Trophoblast cell (in vitro differentiated cells and primary cell): ENCODE measurements at regions not wholly inside any gene's neighbourhood (a gene's known extent, or its start where the extent isn't known, plus 50 kb on each side); places are given as distances from the start of the nearest gene placed in this dataset.

Experiments
- DNase-seq, 2 donors: peaks; one replicate each; pipeline ENCODE4 v3.0.0-alpha.2; 2016
- H2AFZ ChIP-seq: 2 replicates; pipeline ENCODE4 v1.6.1; 2013; ENCODE audit warnings: low read length, moderate library complexity, mild to moderate bottlenecking; ENCODE audit not compliant: insufficient read depth, poor library complexity
- H2AK5ac ChIP-seq: 2 replicates; pipeline ENCODE4 v1.6.1; 2013; ENCODE audit warnings: mild to moderate bottlenecking, low read length
- H2BK120ac ChIP-seq: 2 replicates; pipeline ENCODE4 v1.6.1; 2013; ENCODE audit warnings: low read length, mild to moderate bottlenecking, moderate library complexity; ENCODE audit not compliant: insufficient read depth, poor library complexity
- H2BK12ac ChIP-seq: 2 replicates; pipeline ENCODE4 v1.6.1; 2013; ENCODE audit warnings: mild to moderate bottlenecking, low read length, moderate library complexity
- H2BK5ac ChIP-seq: 2 replicates; pipeline ENCODE4 v1.6.1; 2013; ENCODE audit warnings: low read length, low read depth, moderate library complexity, mild to moderate bottlenecking; ENCODE audit not compliant: poor library complexity
- H3K14ac ChIP-seq: 2 replicates; pipeline ENCODE4 v1.6.1; 2013; ENCODE audit warnings: mild to moderate bottlenecking, low read length
- H3K18ac ChIP-seq: 2 replicates; pipeline ENCODE4 v1.6.1; 2013; ENCODE audit warnings: mild to moderate bottlenecking, low read length
- H3K23ac ChIP-seq: 2 replicates; pipeline ENCODE4 v1.6.1; 2013; ENCODE audit warnings: low read length
- H3K27ac ChIP-seq: 2 replicates; pipeline ENCODE4 v1.5.1; 2013; ENCODE audit warnings: low read depth, mild to moderate bottlenecking, inconsistent platforms, low read length, moderate library complexity
- H3K27me3 ChIP-seq: 2 replicates; pipeline ENCODE4 v1.6.1; 2013; ENCODE audit warnings: inconsistent platforms, mild to moderate bottlenecking, low read length, moderate library complexity; ENCODE audit not compliant: insufficient read depth
- H3K36me3 ChIP-seq, 2 experiments: 1 replicate in 1 of 2; 2 replicates in 1 of 2; pipeline ENCODE4 v1.6.1; 2013; ENCODE audit warnings: low read length in 2 of 2, mild to moderate bottlenecking in 2 of 2, moderate library complexity in 1 of 2; ENCODE audit not compliant: insufficient read depth in 2 of 2, control insufficient read depth in 1 of 2
- H3K4ac ChIP-seq: 2 replicates; pipeline ENCODE4 v1.6.1; 2013; ENCODE audit warnings: low read depth, mild to moderate bottlenecking, low read length, moderate library complexity
- H3K4me1 ChIP-seq, 2 experiments: 1 replicate in 1 of 2; 2 replicates in 1 of 2; pipeline ENCODE4 v1.6.1; 2013; ENCODE audit warnings: low read length in 2 of 2, mild to moderate bottlenecking in 2 of 2, moderate library complexity in 1 of 2; ENCODE audit not compliant: insufficient read depth in 2 of 2, control insufficient read depth in 1 of 2
- H3K4me2 ChIP-seq: 2 replicates; pipeline ENCODE4 v1.6.1; 2013; ENCODE audit warnings: inconsistent platforms, mild to moderate bottlenecking, low read length, moderate library complexity
- H3K4me3 ChIP-seq: 2 replicates; pipeline ENCODE4 v1.5.1; 2013; ENCODE audit warnings: mild to moderate bottlenecking, low read depth, low read length, inconsistent platforms
- H3K79me1 ChIP-seq: one replicate; pipeline ENCODE4 v1.6.1; 2013; ENCODE audit warnings: low read length
- H3K79me2 ChIP-seq: 2 replicates; pipeline ENCODE4 v1.6.1; 2013; ENCODE audit warnings: low read length, mild to moderate bottlenecking; ENCODE audit not compliant: control insufficient read depth, insufficient read depth, poor library complexity
- H3K9ac ChIP-seq: 2 replicates; pipeline ENCODE4 v1.6.1; 2013; ENCODE audit warnings: mild to moderate bottlenecking, low read length
- H3K9me3 ChIP-seq: 2 replicates; pipeline ENCODE4 v1.6.1; 2013; ENCODE audit warnings: low read depth, mild to moderate bottlenecking, control low read depth, inconsistent platforms, low read length; ENCODE audit not compliant: insufficient read depth
- H4K12ac ChIP-seq: 2 replicates; pipeline ENCODE4 v1.6.1; 2013; ENCODE audit warnings: low read depth, mild to moderate bottlenecking, low read length, moderate library complexity
- H4K8ac ChIP-seq: 2 replicates; pipeline ENCODE4 v1.6.1; 2013; ENCODE audit warnings: low read depth, mild to moderate bottlenecking, low read length, moderate library complexity
- H4K91ac ChIP-seq: one replicate; pipeline ENCODE4 v1.6.1; 2013; ENCODE audit warnings: low read depth, mild to moderate bottlenecking, low read length, moderate library complexity
- WGBS: extraction: QIAGEN DNeasy Blood & Tissue Kit; methylation state at CpG from one replicate; pipeline ENCODE4 v1.1.7; 2013; ENCODE audit warnings: missing lambda C conversion rate; ENCODE audit not compliant: insufficient read length, insufficient coverage; ENCODE audit errors: extremely low coverage; 5-methylcytosine and 5-hydroxymethylcytosine counted together

DNA sequence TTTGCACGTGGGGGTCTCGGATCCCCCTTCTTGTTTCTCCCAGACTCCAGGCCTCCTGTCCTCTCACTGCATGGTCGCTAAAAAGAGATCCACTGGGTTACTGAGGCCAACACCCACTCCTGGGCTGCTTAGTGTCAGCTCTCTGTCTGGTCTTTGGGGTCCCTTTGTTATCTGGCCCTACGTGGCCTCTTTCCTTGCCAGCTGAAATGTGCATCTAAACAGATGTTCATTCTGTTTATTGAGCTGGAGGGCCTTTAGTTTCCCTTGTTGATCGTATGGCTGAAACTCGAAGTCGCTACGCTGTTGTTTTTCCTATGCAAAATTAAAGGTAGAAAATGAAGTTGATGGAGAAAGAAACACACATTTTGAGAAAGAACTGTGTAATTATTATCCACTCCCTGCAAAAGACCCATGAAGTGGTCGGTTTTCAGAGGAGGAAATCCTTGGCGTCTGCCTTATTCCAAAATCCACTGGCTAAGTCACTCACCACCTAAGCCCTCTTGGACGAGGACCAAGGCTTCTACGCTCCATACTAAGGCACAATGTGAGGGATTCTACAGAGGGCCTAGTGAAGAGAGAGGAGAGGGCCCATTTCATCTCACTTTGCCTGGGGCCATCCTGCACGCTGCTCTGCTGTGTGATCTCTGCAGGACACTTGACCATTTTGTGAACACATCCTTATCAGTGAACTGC lies 105.3 kb downstream of the GLI2 start:
- H4K8ac ChIP-seq: no peak overlapping the region
- H2BK12ac ChIP-seq: no peak overlapping the region
- no peaks in the 10 kb centered on the region for H3K27me3 ChIP-seq
- no peak overlapping the region for H3K18ac ChIP-seq
- H3K4me3 ChIP-seq: no peak overlapping the region
- H2AFZ ChIP-seq: no peak overlapping the region
- no peaks in the 10 kb centered on the region for H3K9me3 ChIP-seq
- H2BK5ac ChIP-seq: no peak overlapping the region
- no peak for DNase-seq
- no peaks in the 10 kb centered on the region for H3K4me1 ChIP-seq
- no peak overlapping the region for H3K9ac ChIP-seq
- no peaks in the 10 kb centered on the region for H3K79me1 ChIP-seq
- WGBS: no CpG with 5 or more reads among the region's 13 CpGs
- no peaks in the 10 kb centered on the region for H3K36me3 ChIP-seq
- H3K4me2 ChIP-seq: no peak overlapping the region
- no peak overlapping the region for H3K27ac ChIP-seq
- H2AK5ac ChIP-seq: no peak overlapping the region
- H4K12ac ChIP-seq: no peak overlapping the region
- no peak overlapping the region for H2BK120ac ChIP-seq
- H3K4ac ChIP-seq: no peak overlapping the region
- H3K23ac ChIP-seq: no peak overlapping the region
- no peaks in the 10 kb centered on the region for H3K79me2 ChIP-seq
- H4K91ac ChIP-seq: no peak overlapping the region
- H3K14ac ChIP-seq: no peak overlapping the region

DNA sequence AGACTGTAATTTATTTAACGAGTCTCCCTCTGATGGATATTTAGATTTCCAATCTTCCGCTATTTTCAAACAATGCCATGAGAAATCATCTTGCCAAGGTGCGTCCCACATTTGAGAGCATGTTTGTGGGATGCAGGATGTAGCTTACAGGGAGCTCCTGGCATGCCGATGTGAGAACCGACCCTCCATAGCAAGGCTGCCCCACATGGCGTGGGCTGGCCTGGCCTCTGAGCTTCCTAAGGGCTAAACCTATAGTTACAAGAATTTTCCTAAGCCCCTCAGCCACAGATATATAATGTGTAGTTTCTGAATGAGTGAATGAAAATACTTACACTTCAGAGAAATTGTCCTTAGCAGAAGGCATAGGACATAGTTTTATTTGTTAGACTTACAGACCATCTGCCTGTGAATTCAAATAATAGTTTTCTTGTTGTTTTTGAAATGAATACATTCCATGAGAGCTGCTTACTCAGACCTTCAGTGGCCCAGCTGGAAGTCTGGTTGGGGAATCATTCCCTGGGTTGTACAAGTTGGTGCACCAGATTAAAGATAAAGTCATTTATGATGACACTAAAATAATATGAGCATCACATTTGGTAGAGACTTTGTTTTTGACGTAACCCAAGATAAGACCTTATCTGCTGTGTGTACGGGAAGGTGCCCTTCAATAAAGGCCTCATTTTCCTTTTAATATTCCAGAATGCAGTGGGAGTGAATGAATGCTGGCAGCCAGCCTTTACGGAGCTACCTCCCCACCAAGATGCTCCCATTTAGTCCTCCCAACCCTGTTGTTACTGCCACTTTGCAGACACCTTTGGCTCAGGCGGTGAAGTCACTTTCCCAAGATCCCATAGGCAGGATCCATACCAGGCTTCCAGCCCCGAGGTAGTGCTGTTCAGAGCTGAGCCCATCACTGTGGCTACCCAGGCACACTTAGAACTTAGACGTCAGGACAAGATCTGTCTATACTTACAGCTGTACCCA lies 107.1 kb downstream of the GLI2 start:
- H3K79me1 ChIP-seq: no peaks in the 10 kb centered on the region
- H3K18ac ChIP-seq: no peak overlapping the region
- no peak overlapping the region for H2BK5ac ChIP-seq
- H3K4me3 ChIP-seq: no peak overlapping the region
- no peak overlapping the region for H4K12ac ChIP-seq
- H3K27ac ChIP-seq: no peak overlapping the region
- H2AK5ac ChIP-seq: no peak overlapping the region
- no peak overlapping the region for H4K91ac ChIP-seq
- no peaks in the 10 kb centered on the region for H3K79me2 ChIP-seq
- no peaks in the 10 kb centered on the region for H3K27me3 ChIP-seq
- H3K9ac ChIP-seq: peak overlapping the region; percentile 11
- no peak overlapping the region for H4K8ac ChIP-seq
- no peaks in the 10 kb centered on the region for H3K9me3 ChIP-seq
- no peak overlapping the region for H2BK12ac ChIP-seq
- DNase-seq: no peak
- H3K36me3 ChIP-seq: no peaks in the 10 kb centered on the region
- WGBS: no CpG with 5 or more reads among the region's 12 CpGs
- H2AFZ ChIP-seq: no peak overlapping the region
- no peaks in the 10 kb centered on the region for H3K4me1 ChIP-seq
- no peak overlapping the region for H2BK120ac ChIP-seq
- H3K14ac ChIP-seq: no peak overlapping the region
- no peak overlapping the region for H3K4ac ChIP-seq
- no peak overlapping the region for H3K4me2 ChIP-seq
- H3K23ac ChIP-seq: no peak overlapping the region

DNA sequence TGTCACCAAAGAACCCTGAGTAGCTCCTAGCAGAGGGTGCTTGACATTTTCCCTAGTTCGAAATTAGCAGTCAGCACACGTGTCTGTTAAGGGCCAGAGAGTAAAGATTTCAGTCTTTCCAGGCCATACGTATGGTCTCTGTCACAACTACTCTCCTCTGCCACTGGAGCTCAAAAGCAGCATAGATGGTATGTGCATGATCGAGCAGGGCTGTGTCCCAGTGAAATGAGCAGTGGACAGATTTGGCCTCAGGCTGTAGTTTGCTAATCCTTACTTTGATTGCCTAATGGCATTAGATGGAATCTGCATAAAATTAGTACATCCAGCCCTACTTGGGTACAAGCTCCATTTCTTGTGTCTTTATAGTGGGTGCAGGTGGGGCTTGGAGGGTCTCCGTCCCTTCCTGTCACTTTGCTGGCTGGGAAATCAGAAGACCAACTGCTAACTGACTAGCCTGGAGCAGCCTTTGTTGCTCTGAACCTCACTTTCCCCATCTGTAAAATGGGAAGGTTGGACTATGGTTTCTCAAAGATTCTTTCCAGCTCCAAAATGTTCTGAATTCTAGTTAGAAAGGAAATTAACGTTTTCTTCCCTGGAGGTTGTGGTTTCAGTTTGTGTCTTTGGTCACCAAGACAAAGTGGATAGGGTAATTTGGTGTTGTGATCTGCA lies 108.5 kb downstream of the GLI2 start:
- Histone ChIP-seq H2BK12ac (no peak overlapping the region), H3K9me3 (no peaks in the 10 kb centered on the region), H3K9ac (no peak overlapping the region), H3K4me3 (no peak overlapping the region), H3K79me1 (no peaks in the 10 kb centered on the region), H3K79me2 (no peaks in the 10 kb centered on the region), H2BK5ac (no peak overlapping the region), H4K91ac (no peak overlapping the region), H2AK5ac (no peak overlapping the region), H3K14ac (no peak overlapping the region), H3K23ac (no peak overlapping the region), H3K4me1 (no peaks in the 10 kb centered on the region), H3K18ac (no peak overlapping the region), H4K8ac (no peak overlapping the region), H4K12ac (no peak overlapping the region), H3K4ac (no peak overlapping the region), H3K4me2 (no peak overlapping the region), H2BK120ac (no peak overlapping the region), H3K27me3 (no peaks in the 10 kb centered on the region), H3K36me3 (no peaks in the 10 kb centered on the region), H2AFZ (no peak overlapping the region), H3K27ac (no peak overlapping the region)
- WGBS: no CpG with 5 or more reads among the region's 6 CpGs
- peak in 1 of 2 donors; percentile 30 for DNase-seq

DNA sequence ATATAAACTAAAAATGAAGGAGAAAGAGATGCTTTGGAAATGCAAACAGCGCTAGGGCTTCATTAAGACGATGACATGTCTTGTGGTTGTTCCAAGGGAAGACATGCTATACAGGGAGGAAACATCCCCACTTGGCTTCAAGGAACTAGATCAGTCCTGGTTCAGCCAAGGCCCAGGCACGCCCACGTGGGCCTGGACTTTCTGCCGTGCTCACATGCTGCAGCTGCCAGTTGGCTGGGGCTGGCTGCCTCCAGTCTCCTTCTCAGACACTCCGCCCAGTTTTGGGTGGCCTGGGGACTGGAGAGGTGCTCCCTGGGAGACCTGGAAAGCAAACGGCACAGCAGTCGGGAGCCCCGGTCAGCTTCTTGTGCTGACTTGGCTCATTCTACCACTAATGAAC lies 109.6 kb downstream of the GLI2 start:
- no peak overlapping the region for H2BK120ac ChIP-seq
- no peaks in the 10 kb centered on the region for H3K27me3 ChIP-seq
- WGBS: no CpG with 5 or more reads among the region's 9 CpGs
- no peak overlapping the region for H4K8ac ChIP-seq
- H3K36me3 ChIP-seq: no peaks in the 10 kb centered on the region
- H3K23ac ChIP-seq: no peak overlapping the region
- H3K4me1 ChIP-seq: no peaks in the 10 kb centered on the region
- no peak overlapping the region for H4K91ac ChIP-seq
- no peak overlapping the region for H3K4ac ChIP-seq
- H3K9ac ChIP-seq: no peak overlapping the region
- no peak overlapping the region for H3K4me2 ChIP-seq
- H3K27ac ChIP-seq: no peak overlapping the region
- H3K9me3 ChIP-seq: no peaks in the 10 kb centered on the region
- no peak overlapping the region for H3K18ac ChIP-seq
- H3K4me3 ChIP-seq: no peak overlapping the region
- H4K12ac ChIP-seq: no peak overlapping the region
- no peak overlapping the region for H2AK5ac ChIP-seq
- H2BK12ac ChIP-seq: no peak overlapping the region
- H2BK5ac ChIP-seq: no peak overlapping the region
- H3K79me2 ChIP-seq: no peaks in the 10 kb centered on the region
- no peaks in the 10 kb centered on the region for H3K79me1 ChIP-seq
- no peak for DNase-seq
- no peak overlapping the region for H3K14ac ChIP-seq
- H2AFZ ChIP-seq: no peak overlapping the region
